Ovary (tissue), 7 donors: ENCODE measurements at regions not wholly inside any gene's neighbourhood (a gene's known extent, or its start where the extent isn't known, plus 50 kb on each side); places are given as distances from the start of the nearest gene placed in this dataset.

Experiments
- DNase-seq, 5 donors: peaks; one replicate each; pipeline ENCODE4 v3.0.0-alpha.2; 2019 to 2020
- H3K27ac ChIP-seq, 2 donors: fragments of 200-600 bp; one replicate each; pipeline versions ENCODE4 v1.5.1 to v1.8.0; 2019 to 2022
- H3K27me3 ChIP-seq: fragments of 200-600 bp; one replicate; pipeline ENCODE4 v1.8.0; 2022
- H3K36me3 ChIP-seq: fragments of 200-600 bp; sonication (generic); one replicate; pipeline ENCODE4 v1.5.1; 2019
- H3K4me1 ChIP-seq: one replicate; pipeline ENCODE4 v1.8.1; 2013; ENCODE audit warnings: mild to moderate bottlenecking, moderate library complexity; ENCODE audit not compliant: insufficient read depth
- H3K4me3 ChIP-seq: fragments of 200-600 bp; sonication (generic); one replicate; pipeline ENCODE4 v1.5.1; 2017
- H3K9me3 ChIP-seq, 2 donors: fragments of 200-600 bp in 1 of 2; sonication (generic) in 1 of 2; one replicate each; pipeline versions ENCODE4 v1.5.1 to v1.8.1; 2013 to 2019; ENCODE audit warnings: mild to moderate bottlenecking in 1 of 2, moderate library complexity in 1 of 2
- EP300 ChIP-seq: sonication (generic); formaldehyde crosslinking; IDR thresholded peaks from one replicate; pipeline ENCODE4 v1.6.1; 2017; ENCODE audit warnings: antibody characterized with exemption
- POLR2A ChIP-seq: fragments of 450-650 bp; IDR thresholded peaks from one replicate; pipeline ENCODE4 v1.6.1; 2017; ENCODE audit warnings: antibody characterized with exemption, mild to moderate bottlenecking, moderate library complexity
- WGBS, 3 donors: extraction: QIAGEN DNeasy Blood & Tissue Kit in 1 of 3; methylation state at CpG; one replicate each; pipeline versions ENCODE4 v1.1.5 to v1.1.7; 2013 to 2017; 5-methylcytosine and 5-hydroxymethylcytosine counted together
- intact Hi-C, 4 donors: fragments of 100-400 bp; cut with DNase I; formaldehyde crosslinking; loops; one replicate each; pipeline versions ENCODE4 v1.11.0 to v1.15.1; 2022 to 2023
- TF ChIP-seq, protein P1 (sequence below), 3 donors: fragments of 450-650 bp in 2 of 3; fragments of 200-600 bp in 1 of 3; IDR thresholded peaks; one replicate each; pipeline versions ENCODE4 v1.5.1 to v1.8.0; 2016 to 2022; ENCODE audit warnings: antibody characterized with exemption in 3 of 3, mild to moderate bottlenecking in 1 of 3
- donor health status: DM: no; HTN: no; CAD: no; lungs with moderate emphysema.
- donor health status: DM: no; HTN: no; CAD: no.
- donor health status: Bipolar disorder and iron deficiency.
- donor health status: DM: no; HTN: no; CAD: no.
- donor health status: DM: yes; HTN: yes; CAD: no.

DNA sequence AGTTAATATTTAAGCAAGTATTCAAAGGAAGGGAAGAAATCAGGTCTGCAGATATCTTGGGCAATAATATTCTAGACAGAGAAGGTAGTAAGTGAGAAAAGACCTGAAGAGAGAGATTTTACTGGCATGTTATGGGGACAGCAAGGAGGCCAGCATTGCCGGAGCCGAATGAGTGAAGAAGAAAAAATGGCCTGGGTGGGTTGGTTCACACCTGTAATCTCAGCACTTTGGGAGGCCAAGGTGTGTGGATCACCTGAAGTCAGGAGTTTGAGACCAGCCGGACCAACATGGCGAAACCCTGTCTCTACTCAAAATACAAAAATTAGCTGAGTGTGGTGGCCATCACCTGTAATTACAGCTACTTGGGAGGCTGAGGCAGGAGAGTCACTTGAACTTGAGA, 164.7 kb downstream of the VGLL3 start:
- Histone ChIP-seq H3K9me3 (no peaks in the 10 kb centered on the region), H3K27me3 (no peaks in the 10 kb centered on the region), H3K27ac (no peak overlapping the region), H3K4me1 (no peaks in the 10 kb centered on the region), H3K36me3 (no peaks in the 10 kb centered on the region), H3K4me3 (no peak overlapping the region)
- TF ChIP-seq, protein P1, sequence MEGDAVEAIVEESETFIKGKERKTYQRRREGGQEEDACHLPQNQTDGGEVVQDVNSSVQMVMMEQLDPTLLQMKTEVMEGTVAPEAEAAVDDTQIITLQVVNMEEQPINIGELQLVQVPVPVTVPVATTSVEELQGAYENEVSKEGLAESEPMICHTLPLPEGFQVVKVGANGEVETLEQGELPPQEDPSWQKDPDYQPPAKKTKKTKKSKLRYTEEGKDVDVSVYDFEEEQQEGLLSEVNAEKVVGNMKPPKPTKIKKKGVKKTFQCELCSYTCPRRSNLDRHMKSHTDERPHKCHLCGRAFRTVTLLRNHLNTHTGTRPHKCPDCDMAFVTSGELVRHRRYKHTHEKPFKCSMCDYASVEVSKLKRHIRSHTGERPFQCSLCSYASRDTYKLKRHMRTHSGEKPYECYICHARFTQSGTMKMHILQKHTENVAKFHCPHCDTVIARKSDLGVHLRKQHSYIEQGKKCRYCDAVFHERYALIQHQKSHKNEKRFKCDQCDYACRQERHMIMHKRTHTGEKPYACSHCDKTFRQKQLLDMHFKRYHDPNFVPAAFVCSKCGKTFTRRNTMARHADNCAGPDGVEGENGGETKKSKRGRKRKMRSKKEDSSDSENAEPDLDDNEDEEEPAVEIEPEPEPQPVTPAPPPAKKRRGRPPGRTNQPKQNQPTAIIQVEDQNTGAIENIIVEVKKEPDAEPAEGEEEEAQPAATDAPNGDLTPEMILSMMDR (IDR thresholded peaks at IDR 0.05): no peak
- no peak for TF ChIP-seq POLR2A
- TF ChIP-seq EP300: no peak
- intact Hi-C loops: no loop called here
- WGBS, 3 donors: 94 to 97% (median 96%) methylated on average over 4 of the region's 4 CpGs
- DNase-seq: no peak

DNA sequence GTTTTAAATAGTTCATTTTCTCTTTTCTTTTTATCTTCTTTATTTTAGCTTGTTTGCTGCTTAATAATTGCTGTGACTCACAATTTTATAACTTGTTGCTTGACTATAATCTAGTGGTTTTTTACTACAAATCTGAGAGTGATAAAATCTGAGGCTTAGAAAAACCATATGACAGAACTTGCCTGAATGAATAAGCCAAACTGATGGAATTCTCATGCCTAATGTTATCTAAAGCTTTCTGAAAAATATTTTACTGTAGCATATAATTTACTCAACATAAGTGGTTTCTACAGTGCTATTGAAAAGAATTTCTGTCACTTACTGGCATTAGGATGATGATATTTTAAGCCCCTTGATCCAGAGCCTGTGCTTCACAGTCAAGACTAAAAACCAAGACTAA, 175.1 kb downstream of the VGLL3 start:
- TF ChIP-seq EP300 (no peak), POLR2A (no peak)
- TF ChIP-seq, protein P1 (IDR thresholded peaks at IDR 0.05): no peak
- H3K36me3 ChIP-seq: no peaks in the 10 kb centered on the region
- intact Hi-C loops: no loop called here
- H3K4me3 ChIP-seq: no peak overlapping the region
- H3K27ac ChIP-seq: no peak overlapping the region
- H3K9me3 ChIP-seq: no peaks in the 10 kb centered on the region
- H3K27me3 ChIP-seq: no peaks in the 10 kb centered on the region
- H3K4me1 ChIP-seq: no peaks in the 10 kb centered on the region
- no peak for DNase-seq

DNA sequence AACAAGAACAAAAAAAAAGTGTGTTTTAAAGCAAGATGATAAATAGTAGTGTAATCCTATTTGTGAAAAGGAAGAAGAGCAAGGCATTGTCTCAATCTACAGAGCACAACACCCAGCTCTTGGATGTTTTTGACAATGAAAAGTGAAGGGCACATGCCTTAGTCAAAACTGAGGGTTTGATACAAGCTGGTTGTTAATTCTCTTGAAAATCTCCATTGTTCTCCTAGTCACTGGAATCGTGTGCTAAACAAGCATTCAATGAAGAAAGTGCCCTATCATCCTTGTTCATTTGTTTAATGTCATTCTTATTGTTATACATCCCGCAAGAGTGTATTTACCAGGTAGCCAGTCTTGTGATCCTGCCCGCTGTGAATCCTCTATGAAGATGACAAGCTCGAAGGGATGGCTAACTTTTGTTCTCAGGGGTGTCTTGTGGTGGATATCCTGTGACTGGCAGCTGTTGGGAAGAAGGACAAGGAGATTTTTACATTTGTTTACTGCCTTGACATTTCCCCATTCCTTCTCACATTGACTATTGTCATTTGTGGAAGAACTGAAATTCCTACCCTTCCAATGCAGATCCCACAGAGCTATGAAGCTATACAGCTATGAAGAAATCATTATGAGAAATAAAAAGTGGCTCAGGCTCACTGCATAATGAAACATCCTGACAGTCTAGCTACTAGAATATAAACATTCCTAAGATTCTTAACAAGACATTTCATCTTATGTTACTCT, 175.9 kb downstream of the VGLL3 start:
- H3K36me3 ChIP-seq: no peaks in the 10 kb centered on the region
- H3K4me1 ChIP-seq: no peaks in the 10 kb centered on the region
- no peak overlapping the region for H3K4me3 ChIP-seq
- intact Hi-C loops: no loop called here
- H3K27me3 ChIP-seq: no peaks in the 10 kb centered on the region
- DNase-seq: no peak
- 73 to 86% (median 83%) methylated on average over 4 of the region's 4 CpGs for WGBS, 3 donors
- H3K27ac ChIP-seq: no peak overlapping the region
- no peaks in the 10 kb centered on the region for H3K9me3 ChIP-seq
- TF ChIP-seq, protein P1 (IDR thresholded peaks at IDR 0.05): no peak
- no peak for TF ChIP-seq EP300
- TF ChIP-seq POLR2A: no peak

DNA sequence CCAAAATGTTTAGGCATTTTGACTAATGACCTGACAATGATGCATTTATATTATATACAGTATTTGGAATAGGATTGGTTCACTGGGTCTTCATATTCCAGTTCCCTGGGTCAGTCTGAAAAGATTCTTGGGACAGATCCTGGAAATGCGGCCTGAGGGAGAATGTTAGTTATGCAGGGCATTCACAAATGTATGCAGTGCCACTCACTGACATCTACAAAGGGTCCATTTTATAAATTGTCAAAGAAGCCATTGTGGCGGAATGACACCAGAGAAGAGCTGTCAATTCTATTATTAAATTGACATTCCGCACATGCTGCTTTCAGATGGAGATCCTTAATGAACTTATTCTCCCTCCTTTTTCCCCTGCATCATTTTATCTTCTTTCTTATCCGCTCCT, 176.6 kb downstream of the VGLL3 start:
- DNase-seq: no peak
- WGBS, 3 donors: 91 to 94% (median 94%) methylated on average over 4 of the region's 4 CpGs
- intact Hi-C loops: no loop called here
- no peak overlapping the region for H3K27ac ChIP-seq
- no peaks in the 10 kb centered on the region for H3K36me3 ChIP-seq
- H3K4me3 ChIP-seq: no peak overlapping the region
- no peaks in the 10 kb centered on the region for H3K4me1 ChIP-seq
- H3K27me3 ChIP-seq: no peaks in the 10 kb centered on the region
- no peak for TF ChIP-seq POLR2A
- TF ChIP-seq EP300: no peak
- TF ChIP-seq, protein P1 (IDR thresholded peaks at IDR 0.05): no peak
- no peaks in the 10 kb centered on the region for H3K9me3 ChIP-seq
